K562 (cell line): ENCODE measurements at regions not wholly inside any gene's neighbourhood (a gene's known extent, or its start where the extent isn't known, plus 50 kb on each side); places are given as distances from the start of the nearest gene placed in this dataset.

ENCODE experiments used
- SMARCE1 ChIP-seq: fragments of 450-650 bp; IDR thresholded peaks from 2 replicates; pipeline ENCODE4 v1.7.1; 2016; ENCODE audit warnings: mild to moderate bottlenecking
- TF ChIP-seq, protein P1 (sequence below): fragments of 200-600 bp; sonication (generic); IDR thresholded peaks from one replicate; pipeline ENCODE4 v1.6.1; 2012; ENCODE audit warnings: mild to moderate bottlenecking, low read depth, low read length, inconsistent platforms

DNA sequence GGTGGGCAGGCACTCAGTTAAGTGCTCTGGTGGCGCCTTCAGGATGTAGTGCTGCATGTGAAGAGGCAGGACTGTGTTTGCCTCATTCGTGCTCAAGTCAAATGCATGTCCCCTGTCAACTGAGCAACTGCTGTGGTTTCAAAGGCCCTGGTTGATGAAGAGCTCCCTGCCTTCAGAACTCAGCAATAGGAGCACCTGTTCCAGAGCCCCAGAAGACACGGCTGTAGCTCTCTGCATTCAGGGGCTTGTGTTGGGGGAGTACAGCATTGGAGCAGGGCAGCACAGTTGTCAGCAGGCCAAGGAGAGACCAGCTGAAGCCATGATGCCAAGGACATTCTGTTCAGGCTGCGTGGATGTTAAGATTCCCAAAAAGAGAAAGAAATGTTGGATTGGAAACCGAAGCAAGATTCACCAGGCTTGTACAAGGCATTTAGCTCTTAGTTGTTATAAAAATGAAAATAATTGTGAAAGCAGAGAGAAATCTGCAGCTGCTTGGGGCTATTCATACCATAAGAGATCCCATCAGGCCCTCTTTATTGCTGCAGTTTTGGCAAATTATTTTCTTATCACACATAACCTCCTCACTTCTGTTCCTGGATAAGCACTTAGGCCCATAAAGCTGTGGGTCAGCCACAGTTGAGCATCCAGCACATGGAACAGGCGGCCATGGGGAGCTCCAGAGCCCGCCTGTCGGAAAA, 252.4 kb upstream of the ZNF521 start (continued):
- TF ChIP-seq, protein P1, sequence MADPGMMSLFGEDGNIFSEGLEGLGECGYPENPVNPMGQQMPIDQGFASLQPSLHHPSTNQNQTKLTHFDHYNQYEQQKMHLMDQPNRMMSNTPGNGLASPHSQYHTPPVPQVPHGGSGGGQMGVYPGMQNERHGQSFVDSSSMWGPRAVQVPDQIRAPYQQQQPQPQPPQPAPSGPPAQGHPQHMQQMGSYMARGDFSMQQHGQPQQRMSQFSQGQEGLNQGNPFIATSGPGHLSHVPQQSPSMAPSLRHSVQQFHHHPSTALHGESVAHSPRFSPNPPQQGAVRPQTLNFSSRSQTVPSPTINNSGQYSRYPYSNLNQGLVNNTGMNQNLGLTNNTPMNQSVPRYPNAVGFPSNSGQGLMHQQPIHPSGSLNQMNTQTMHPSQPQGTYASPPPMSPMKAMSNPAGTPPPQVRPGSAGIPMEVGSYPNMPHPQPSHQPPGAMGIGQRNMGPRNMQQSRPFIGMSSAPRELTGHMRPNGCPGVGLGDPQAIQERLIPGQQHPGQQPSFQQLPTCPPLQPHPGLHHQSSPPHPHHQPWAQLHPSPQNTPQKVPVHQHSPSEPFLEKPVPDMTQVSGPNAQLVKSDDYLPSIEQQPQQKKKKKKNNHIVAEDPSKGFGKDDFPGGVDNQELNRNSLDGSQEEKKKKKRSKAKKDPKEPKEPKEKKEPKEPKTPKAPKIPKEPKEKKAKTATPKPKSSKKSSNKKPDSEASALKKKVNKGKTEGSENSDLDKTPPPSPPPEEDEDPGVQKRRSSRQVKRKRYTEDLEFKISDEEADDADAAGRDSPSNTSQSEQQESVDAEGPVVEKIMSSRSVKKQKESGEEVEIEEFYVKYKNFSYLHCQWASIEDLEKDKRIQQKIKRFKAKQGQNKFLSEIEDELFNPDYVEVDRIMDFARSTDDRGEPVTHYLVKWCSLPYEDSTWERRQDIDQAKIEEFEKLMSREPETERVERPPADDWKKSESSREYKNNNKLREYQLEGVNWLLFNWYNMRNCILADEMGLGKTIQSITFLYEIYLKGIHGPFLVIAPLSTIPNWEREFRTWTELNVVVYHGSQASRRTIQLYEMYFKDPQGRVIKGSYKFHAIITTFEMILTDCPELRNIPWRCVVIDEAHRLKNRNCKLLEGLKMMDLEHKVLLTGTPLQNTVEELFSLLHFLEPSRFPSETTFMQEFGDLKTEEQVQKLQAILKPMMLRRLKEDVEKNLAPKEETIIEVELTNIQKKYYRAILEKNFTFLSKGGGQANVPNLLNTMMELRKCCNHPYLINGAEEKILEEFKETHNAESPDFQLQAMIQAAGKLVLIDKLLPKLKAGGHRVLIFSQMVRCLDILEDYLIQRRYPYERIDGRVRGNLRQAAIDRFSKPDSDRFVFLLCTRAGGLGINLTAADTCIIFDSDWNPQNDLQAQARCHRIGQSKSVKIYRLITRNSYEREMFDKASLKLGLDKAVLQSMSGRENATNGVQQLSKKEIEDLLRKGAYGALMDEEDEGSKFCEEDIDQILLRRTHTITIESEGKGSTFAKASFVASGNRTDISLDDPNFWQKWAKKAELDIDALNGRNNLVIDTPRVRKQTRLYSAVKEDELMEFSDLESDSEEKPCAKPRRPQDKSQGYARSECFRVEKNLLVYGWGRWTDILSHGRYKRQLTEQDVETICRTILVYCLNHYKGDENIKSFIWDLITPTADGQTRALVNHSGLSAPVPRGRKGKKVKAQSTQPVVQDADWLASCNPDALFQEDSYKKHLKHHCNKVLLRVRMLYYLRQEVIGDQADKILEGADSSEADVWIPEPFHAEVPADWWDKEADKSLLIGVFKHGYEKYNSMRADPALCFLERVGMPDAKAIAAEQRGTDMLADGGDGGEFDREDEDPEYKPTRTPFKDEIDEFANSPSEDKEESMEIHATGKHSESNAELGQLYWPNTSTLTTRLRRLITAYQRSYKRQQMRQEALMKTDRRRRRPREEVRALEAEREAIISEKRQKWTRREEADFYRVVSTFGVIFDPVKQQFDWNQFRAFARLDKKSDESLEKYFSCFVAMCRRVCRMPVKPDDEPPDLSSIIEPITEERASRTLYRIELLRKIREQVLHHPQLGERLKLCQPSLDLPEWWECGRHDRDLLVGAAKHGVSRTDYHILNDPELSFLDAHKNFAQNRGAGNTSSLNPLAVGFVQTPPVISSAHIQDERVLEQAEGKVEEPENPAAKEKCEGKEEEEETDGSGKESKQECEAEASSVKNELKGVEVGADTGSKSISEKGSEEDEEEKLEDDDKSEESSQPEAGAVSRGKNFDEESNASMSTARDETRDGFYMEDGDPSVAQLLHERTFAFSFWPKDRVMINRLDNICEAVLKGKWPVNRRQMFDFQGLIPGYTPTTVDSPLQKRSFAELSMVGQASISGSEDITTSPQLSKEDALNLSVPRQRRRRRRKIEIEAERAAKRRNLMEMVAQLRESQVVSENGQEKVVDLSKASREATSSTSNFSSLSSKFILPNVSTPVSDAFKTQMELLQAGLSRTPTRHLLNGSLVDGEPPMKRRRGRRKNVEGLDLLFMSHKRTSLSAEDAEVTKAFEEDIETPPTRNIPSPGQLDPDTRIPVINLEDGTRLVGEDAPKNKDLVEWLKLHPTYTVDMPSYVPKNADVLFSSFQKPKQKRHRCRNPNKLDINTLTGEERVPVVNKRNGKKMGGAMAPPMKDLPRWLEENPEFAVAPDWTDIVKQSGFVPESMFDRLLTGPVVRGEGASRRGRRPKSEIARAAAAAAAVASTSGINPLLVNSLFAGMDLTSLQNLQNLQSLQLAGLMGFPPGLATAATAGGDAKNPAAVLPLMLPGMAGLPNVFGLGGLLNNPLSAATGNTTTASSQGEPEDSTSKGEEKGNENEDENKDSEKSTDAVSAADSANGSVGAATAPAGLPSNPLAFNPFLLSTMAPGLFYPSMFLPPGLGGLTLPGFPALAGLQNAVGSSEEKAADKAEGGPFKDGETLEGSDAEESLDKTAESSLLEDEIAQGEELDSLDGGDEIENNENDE: no peak
- no peak for TF ChIP-seq SMARCE1
- TF ChIP-seq, all 486 proteins: peak for 0
